Upper lobe of left lung (tissue), 4 donors: ENCODE measurements at regions not wholly inside any gene's neighbourhood (a gene's known extent, or its start where the extent isn't known, plus 50 kb on each side); places are given as distances from the start of the nearest gene placed in this dataset.

ENCODE experiments used
- EP300 ChIP-seq, 4 donors: sonication (generic); formaldehyde crosslinking; IDR thresholded peaks; one replicate each; pipeline ENCODE4 v1.5.1; 2017; ENCODE audit warnings: antibody characterized with exemption in 4 of 4, control low read depth in 2 of 4
- TF ChIP-seq, protein P1 (sequence below), 6 experiments: fragments of 450-650 bp in 4 of 6; fragments of 200-600 bp in 2 of 6; sonication (generic) in 2 of 6; IDR thresholded peaks; one replicate each; pipeline ENCODE4 v1.5.1; 2016 to 2019; ENCODE audit warnings: antibody characterized with exemption in 6 of 6

DNA sequence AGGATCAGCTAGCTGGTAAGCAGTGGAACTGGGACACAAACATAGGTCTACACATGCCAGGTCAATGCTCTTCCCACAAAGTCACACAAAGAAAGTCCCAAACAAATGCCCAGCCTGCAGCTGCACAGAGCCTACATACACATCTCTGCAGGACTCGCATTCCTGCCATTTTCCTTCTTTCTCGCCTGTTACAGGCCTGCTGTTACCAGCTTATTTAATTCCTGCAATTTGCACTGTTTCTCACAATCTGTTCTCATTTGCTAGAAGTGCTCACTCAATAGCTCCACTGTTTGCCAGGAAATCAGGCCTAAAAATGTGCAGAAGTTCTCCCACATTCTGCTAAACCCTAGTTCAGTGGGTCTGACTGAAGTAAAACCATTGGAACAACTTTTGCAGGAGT lies 362.6 kb upstream of the C1orf87 start:
- TF ChIP-seq, protein P1, sequence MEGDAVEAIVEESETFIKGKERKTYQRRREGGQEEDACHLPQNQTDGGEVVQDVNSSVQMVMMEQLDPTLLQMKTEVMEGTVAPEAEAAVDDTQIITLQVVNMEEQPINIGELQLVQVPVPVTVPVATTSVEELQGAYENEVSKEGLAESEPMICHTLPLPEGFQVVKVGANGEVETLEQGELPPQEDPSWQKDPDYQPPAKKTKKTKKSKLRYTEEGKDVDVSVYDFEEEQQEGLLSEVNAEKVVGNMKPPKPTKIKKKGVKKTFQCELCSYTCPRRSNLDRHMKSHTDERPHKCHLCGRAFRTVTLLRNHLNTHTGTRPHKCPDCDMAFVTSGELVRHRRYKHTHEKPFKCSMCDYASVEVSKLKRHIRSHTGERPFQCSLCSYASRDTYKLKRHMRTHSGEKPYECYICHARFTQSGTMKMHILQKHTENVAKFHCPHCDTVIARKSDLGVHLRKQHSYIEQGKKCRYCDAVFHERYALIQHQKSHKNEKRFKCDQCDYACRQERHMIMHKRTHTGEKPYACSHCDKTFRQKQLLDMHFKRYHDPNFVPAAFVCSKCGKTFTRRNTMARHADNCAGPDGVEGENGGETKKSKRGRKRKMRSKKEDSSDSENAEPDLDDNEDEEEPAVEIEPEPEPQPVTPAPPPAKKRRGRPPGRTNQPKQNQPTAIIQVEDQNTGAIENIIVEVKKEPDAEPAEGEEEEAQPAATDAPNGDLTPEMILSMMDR (IDR thresholded peaks at IDR 0.05) = no peak
- no peak for TF ChIP-seq EP300 (IDR thresholded peaks at IDR 0.05)
